Immature natural killer cell (primary cell): ENCODE measurements at regions not wholly inside any gene's neighbourhood (a gene's known extent, or its start where the extent isn't known, plus 50 kb on each side); places are given as distances from the start of the nearest gene placed in this dataset.

Experiments
- DNase-seq, 3 donors: peaks; one replicate each; pipeline ENCODE4 v3.0.0; 2022; ENCODE audit warnings: mixed read lengths in 1 of 3
- H3K27ac Mint-ChIP-seq, 6 donors: one replicate each; pipeline ENCODE4 v1.8.0; 2020; ENCODE audit warnings: mixed read lengths in 6 of 6, mild to moderate bottlenecking in 5 of 6, inconsistent platforms in 4 of 6, moderate library complexity in 3 of 6
- H3K27me3 Mint-ChIP-seq, 3 donors: one replicate each; pipeline ENCODE4 v1.8.0; 2020 to 2021; ENCODE audit warnings: low read depth in 3 of 3, mild to moderate bottlenecking in 3 of 3, mixed read lengths in 3 of 3, moderate library complexity in 3 of 3, inconsistent platforms in 1 of 3
- H3K36me3 Mint-ChIP-seq, 3 donors: one replicate each; pipeline ENCODE4 v1.8.0; 2020; ENCODE audit warnings: mixed read lengths in 3 of 3, inconsistent platforms in 2 of 3, mild to moderate bottlenecking in 2 of 3
- H3K4me1 Mint-ChIP-seq, 2 donors: one replicate each; pipeline ENCODE4 v1.8.0; 2020; ENCODE audit warnings: inconsistent platforms in 2 of 2, mild to moderate bottlenecking in 2 of 2, mixed read lengths in 2 of 2, moderate library complexity in 1 of 2
- H3K4me3 Mint-ChIP-seq, 5 donors: one replicate each; pipeline ENCODE4 v1.8.0; 2020; ENCODE audit warnings: mild to moderate bottlenecking in 5 of 5, mixed read lengths in 5 of 5, inconsistent platforms in 3 of 5, moderate library complexity in 3 of 5
- H3K9me3 Mint-ChIP-seq, 6 donors: one replicate each; pipeline ENCODE4 v1.8.0; 2020; ENCODE audit warnings: mild to moderate bottlenecking in 6 of 6, mixed read lengths in 6 of 6, inconsistent platforms in 4 of 6, moderate library complexity in 3 of 6

GRCh38 chr12:126083926-126084325, 1018.7 kb downstream of the AACS start:
- Mint-ChIP-seq H3K27ac (no peak overlapping the region), H3K36me3 (no peaks in the 10 kb centered on the region), H3K9me3 (peaks cover 0 to 13% (median 3%) of the 10 kb centered on the region in 6 donors), H3K4me3 (no peak overlapping the region), H3K4me1 (no peaks in the 10 kb centered on the region), H3K27me3 (peaks cover 0 to 3% (median 0%) of the 10 kb centered on the region in 3 donors)
- DNase-seq, result no peak

GRCh38 chr12:126084480-126084879, 1019.2 kb downstream of the AACS start:
- Mint-ChIP-seq H3K27me3 (peaks cover 0 to 3% (median 0%) of the 10 kb centered on the region in 3 donors), H3K9me3 (peaks cover 0 to 13% (median 3%) of the 10 kb centered on the region in 6 donors), H3K36me3 (no peaks in the 10 kb centered on the region), H3K4me3 (no peak overlapping the region), H3K27ac (no peak overlapping the region), H3K4me1 (no peaks in the 10 kb centered on the region)
- no peak for DNase-seq

- H3K4me1 Mint-ChIP-seq, result no peaks in the 10 kb centered on the region
- peaks cover 0 to 10% (median 8%) of the 10 kb centered on the region in 6 donors for H3K9me3 Mint-ChIP-seq
- H3K27ac Mint-ChIP-seq, result no peak overlapping the region
- peaks cover 0 to 3% (median 2%) of the 10 kb centered on the region in 3 donors for H3K27me3 Mint-ChIP-seq
- H3K4me3 Mint-ChIP-seq, result no peak overlapping the region
- DNase-seq, result no peak
- H3K36me3 Mint-ChIP-seq, result no peaks in the 10 kb centered on the region
These were observed 1021.0 kb downstream of the AACS start for GRCh38 chr12:126086242-126086641.

GRCh38 chr12:126087692-126088091, 1022.5 kb downstream of the AACS start:
- Mint-ChIP-seq H3K36me3 (no peaks in the 10 kb centered on the region), H3K4me1 (no peaks in the 10 kb centered on the region), H3K27ac (no peak overlapping the region)

GRCh38 chr12:126093908-126094307, 1028.7 kb downstream of the AACS start:
- no peaks in the 10 kb centered on the region for H3K36me3 Mint-ChIP-seq
- H3K27me3 Mint-ChIP-seq, result peaks cover 0 to 3% (median 0%) of the 10 kb centered on the region in 3 donors
- DNase-seq, result no peak
- H3K27ac Mint-ChIP-seq, result no peak overlapping the region
- H3K9me3 Mint-ChIP-seq, result peaks cover 0 to 23% (median 8%) of the 10 kb centered on the region in 6 donors
- no peak overlapping the region for H3K4me3 Mint-ChIP-seq
- no peaks in the 10 kb centered on the region for H3K4me1 Mint-ChIP-seq

More at GRCh38 chr12:126087692-126088091, 1022.5 kb downstream of the AACS start:
- peaks cover 0 to 2% (median 1%) of the 10 kb centered on the region in 3 donors for H3K27me3 Mint-ChIP-seq
- no peak overlapping the region for H3K4me3 Mint-ChIP-seq
- DNase-seq, result no peak
- H3K9me3 Mint-ChIP-seq, result peaks cover 2 to 19% (median 10%) of the 10 kb centered on the region in 6 donors

GRCh38 chr12:126095748-126096510, 1030.7 kb downstream of the AACS start:
- H3K27ac Mint-ChIP-seq, result no peak overlapping the region
- H3K27me3 Mint-ChIP-seq, result peaks cover 0 to 1% (median 0%) of the 10 kb centered on the region in 3 donors
- H3K9me3 Mint-ChIP-seq, result peaks cover 0 to 22% (median 10%) of the 10 kb centered on the region in 6 donors
- H3K36me3 Mint-ChIP-seq, result no peaks in the 10 kb centered on the region
- no peak overlapping the region for H3K4me3 Mint-ChIP-seq
- H3K4me1 Mint-ChIP-seq, result no peaks in the 10 kb centered on the region
- DNase-seq, result no peak

GRCh38 chr12:126106706-126107105, 1041.5 kb downstream of the AACS start:
- H3K4me3 Mint-ChIP-seq, result no peak overlapping the region
- H3K4me1 Mint-ChIP-seq, result no peaks in the 10 kb centered on the region
- no peak for DNase-seq
- H3K27me3 Mint-ChIP-seq, result peaks cover 0 to 2% (median 1%) of the 10 kb centered on the region in 3 donors
- no peaks in the 10 kb centered on the region for H3K36me3 Mint-ChIP-seq
- peaks cover 0 to 15% (median 6%) of the 10 kb centered on the region in 6 donors for H3K9me3 Mint-ChIP-seq
- H3K27ac Mint-ChIP-seq, result no peak overlapping the region

- H3K4me3 Mint-ChIP-seq, result no peak overlapping the region
- H3K9me3 Mint-ChIP-seq, result peaks cover 0 to 15% (median 5%) of the 10 kb centered on the region in 6 donors
- H3K4me1 Mint-ChIP-seq, result no peaks in the 10 kb centered on the region
- no peak overlapping the region for H3K27ac Mint-ChIP-seq
- H3K36me3 Mint-ChIP-seq, result no peaks in the 10 kb centered on the region
- peaks cover 0 to 2% (median 0%) of the 10 kb centered on the region in 3 donors for H3K27me3 Mint-ChIP-seq
- DNase-seq, result no peak
These were observed 1042.4 kb downstream of the AACS start for GRCh38 chr12:126107659-126108058.

- H3K9me3 Mint-ChIP-seq, result peaks cover 0 to 15% (median 4%) of the 10 kb centered on the region in 6 donors
- peaks cover 0 to 2% (median 0%) of the 10 kb centered on the region in 3 donors for H3K27me3 Mint-ChIP-seq
- H3K36me3 Mint-ChIP-seq, result no peaks in the 10 kb centered on the region
- no peak overlapping the region for H3K27ac Mint-ChIP-seq
- no peak for DNase-seq
- no peaks in the 10 kb centered on the region for H3K4me1 Mint-ChIP-seq
- no peak overlapping the region for H3K4me3 Mint-ChIP-seq
These were observed 1043.0 kb downstream of the AACS start for GRCh38 chr12:126108247-126108646.

- H3K36me3 Mint-ChIP-seq, result no peaks in the 10 kb centered on the region
- no peak overlapping the region for H3K4me3 Mint-ChIP-seq
- peaks cover 0 to 23% (median 2%) of the 10 kb centered on the region in 6 donors for H3K9me3 Mint-ChIP-seq
- H3K27ac Mint-ChIP-seq, result no peak overlapping the region
- no peak for DNase-seq
- peaks cover 0 to 2% (median 1%) of the 10 kb centered on the region in 3 donors for H3K27me3 Mint-ChIP-seq
- H3K4me1 Mint-ChIP-seq, result no peaks in the 10 kb centered on the region
These were observed 1046.9 kb downstream of the AACS start for GRCh38 chr12:126112141-126112540.

- no peak for DNase-seq
- Mint-ChIP-seq H3K4me3 (no peak overlapping the region), H3K27ac (no peak overlapping the region), H3K36me3 (no peaks in the 10 kb centered on the region), H3K9me3 (peaks cover 0 to 21% (median 2%) of the 10 kb centered on the region in 6 donors), H3K4me1 (no peaks in the 10 kb centered on the region), H3K27me3 (peaks cover 0 to 2% (median 1%) of the 10 kb centered on the region in 3 donors)
These were observed 1047.6 kb downstream of the AACS start for GRCh38 chr12:126112849-126113248.

- Mint-ChIP-seq H3K27me3 (peaks cover 0 to 2% (median 1%) of the 10 kb centered on the region in 3 donors), H3K27ac (no peak overlapping the region), H3K36me3 (no peaks in the 10 kb centered on the region), H3K4me1 (no peaks in the 10 kb centered on the region), H3K9me3 (peaks cover 0 to 21% (median 0%) of the 10 kb centered on the region in 6 donors), H3K4me3 (no peak overlapping the region)
- DNase-seq, result no peak
These were observed 1049.2 kb downstream of the AACS start for GRCh38 chr12:126114441-126114840.

GRCh38 chr12:126117502-126117901, 1052.3 kb downstream of the AACS start:
- no peaks in the 10 kb centered on the region for H3K4me1 Mint-ChIP-seq

GRCh38 chr12:126139355-126139754, 1074.1 kb downstream of the AACS start:
- peaks cover 0 to 5% (median 5%) of the 10 kb centered on the region in 3 donors for H3K36me3 Mint-ChIP-seq
- peaks cover 21 to 64% (median 37%) of the 10 kb centered on the region in 6 donors for H3K9me3 Mint-ChIP-seq

More at GRCh38 chr12:126117502-126117901, 1052.3 kb downstream of the AACS start:
- no peak overlapping the region for H3K4me3 Mint-ChIP-seq
- H3K27me3 Mint-ChIP-seq, result peaks cover 0 to 3% (median 1%) of the 10 kb centered on the region in 3 donors
- peaks cover 0 to 18% (median under 1%) of the 10 kb centered on the region in 6 donors for H3K9me3 Mint-ChIP-seq
- no peak for DNase-seq
- no peak overlapping the region for H3K27ac Mint-ChIP-seq
- H3K36me3 Mint-ChIP-seq, result no peaks in the 10 kb centered on the region

More at GRCh38 chr12:126139355-126139754, 1074.1 kb downstream of the AACS start:
- Mint-ChIP-seq H3K27ac (no peak overlapping the region), H3K4me3 (no peak overlapping the region), H3K4me1 (no peaks in the 10 kb centered on the region), H3K27me3 (peaks cover 0 to 2% (median 0%) of the 10 kb centered on the region in 3 donors)
- DNase-seq, result no peak
